Mesothelial cell of epicardium (in vitro differentiated cells): ENCODE measurements at regions not wholly inside any gene's neighbourhood (a gene's known extent, or its start where the extent isn't known, plus 50 kb on each side); places are given as distances from the start of the nearest gene placed in this dataset.

Source experiments
- DNase-seq, 2 experiments: peaks; one replicate each; pipeline ENCODE4 v3.0.0; 2021; ENCODE audit warnings: low spot score in 2 of 2; ENCODE audit not compliant: unreplicated experiment in 2 of 2
- H3K27ac Mint-ChIP-seq: 2 replicates; pipeline ENCODE4 v1.8.0; 2021; ENCODE audit warnings: mixed read lengths
- H3K27me3 Mint-ChIP-seq: 2 replicates; pipeline ENCODE4 v1.8.0; 2021; ENCODE audit warnings: low read depth, mixed read lengths
- H3K36me3 Mint-ChIP-seq: 2 replicates; pipeline ENCODE4 v1.8.0; 2021; ENCODE audit warnings: mixed read lengths
- H3K4me1 Mint-ChIP-seq: 2 replicates; pipeline ENCODE4 v1.8.0; 2021; ENCODE audit warnings: mixed read lengths
- H3K4me3 Mint-ChIP-seq: 2 replicates; pipeline ENCODE4 v1.8.0; 2021; ENCODE audit warnings: mild to moderate bottlenecking, moderate library complexity, mixed read lengths
- H3K9me3 Mint-ChIP-seq: 2 replicates; pipeline ENCODE4 v1.8.0; 2021; ENCODE audit warnings: mixed read lengths
- CTCF ChIP-seq: fragments of 200-600 bp; sonication (generic); IDR thresholded peaks from one replicate; pipeline ENCODE4 v1.5.0; 2021; ENCODE audit warnings: antibody characterized with exemption; ENCODE audit not compliant: unreplicated experiment

- Mint-ChIP-seq H3K4me1 (peaks cover 16% of the 10 kb centered on the region), H3K27ac (no peak overlapping the region), H3K27me3 (no peaks in the 10 kb centered on the region), H3K36me3 (no peaks in the 10 kb centered on the region), H3K9me3 (peaks cover 5% of the 10 kb centered on the region), H3K4me3 (no peak overlapping the region)
- TF ChIP-seq CTCF = peak; percentile 60
- peak in 1 of 2 experiments; percentile 49 for DNase-seq
Observed at GRCh38 chr19:27974082-27974513, 1238.9 kb downstream of the UQCRFS1 start.

DNA sequence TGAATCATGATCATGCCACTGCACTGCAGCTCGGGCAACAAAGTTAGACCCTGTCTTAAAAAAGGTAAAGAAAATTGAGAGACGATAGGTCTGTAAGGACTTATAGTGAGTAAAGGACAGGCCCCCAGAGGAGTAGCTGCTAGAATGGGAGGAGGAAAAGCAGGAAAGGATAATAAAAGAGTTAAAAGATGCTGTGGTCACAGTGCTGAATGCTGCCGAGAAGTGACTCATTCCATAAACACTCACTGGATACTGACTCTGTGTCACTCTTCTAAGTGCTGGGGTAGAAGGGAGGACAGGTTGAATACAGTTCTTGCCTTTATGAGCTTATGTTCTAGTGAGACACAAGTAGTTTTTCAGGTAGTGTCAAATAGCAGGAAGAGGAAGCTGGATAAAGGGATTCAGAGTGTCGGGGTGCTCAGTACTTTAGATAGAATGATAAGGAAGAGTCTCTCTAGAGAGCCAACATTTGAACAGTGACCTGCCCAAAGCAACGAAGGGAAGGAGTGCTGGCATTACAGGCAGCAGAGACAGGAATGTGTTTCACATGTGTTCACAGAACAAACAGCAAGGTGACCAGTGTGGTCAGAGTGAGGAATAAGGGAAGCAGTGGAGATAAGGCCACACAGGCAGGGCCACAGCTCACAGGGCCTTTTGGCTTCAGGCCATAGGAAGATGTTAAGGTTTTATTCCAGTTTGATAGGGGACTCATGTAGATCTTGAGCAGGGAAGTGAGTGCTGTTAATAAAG lies 1240.5 kb downstream of the UQCRFS1 start:
- H3K4me3 Mint-ChIP-seq = no peak overlapping the region

DNA sequence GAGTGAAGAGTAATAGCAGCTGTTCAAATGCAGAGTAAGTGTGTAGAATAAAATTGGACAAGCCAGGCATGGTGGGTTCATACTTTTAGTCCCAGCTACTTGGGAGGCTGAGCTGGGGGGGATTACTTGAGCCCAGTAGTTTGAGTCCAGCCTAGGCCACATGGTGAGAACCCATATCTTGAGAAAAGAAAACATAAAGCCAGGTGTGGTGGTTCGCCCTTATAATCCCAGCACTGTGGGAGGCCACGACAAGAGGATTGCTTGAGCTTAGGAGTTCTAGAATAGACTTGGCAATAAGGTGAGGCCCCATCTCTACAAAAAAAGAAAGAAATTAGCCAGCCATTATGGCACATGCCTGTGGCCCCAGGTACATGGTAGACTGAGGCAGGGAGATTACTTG lies 1241.1 kb downstream of the UQCRFS1 start:
- Mint-ChIP-seq H3K9me3 (no peaks in the 10 kb centered on the region), H3K27me3 (no peaks in the 10 kb centered on the region)

More for the DNA sequence above, 1240.5 kb downstream of the UQCRFS1 start:
- no peaks in the 10 kb centered on the region for H3K36me3 Mint-ChIP-seq
- no peaks in the 10 kb centered on the region for H3K27me3 Mint-ChIP-seq
- H3K27ac Mint-ChIP-seq = peak overlapping the region; percentile 3
- H3K4me1 Mint-ChIP-seq = peaks cover 16% of the 10 kb centered on the region
- H3K9me3 Mint-ChIP-seq = no peaks in the 10 kb centered on the region
- no peak for TF ChIP-seq CTCF
- no peak for DNase-seq

GRCh38 chr19:27971071-27971470 lies 1241.9 kb downstream of the UQCRFS1 start:
- H3K4me1 Mint-ChIP-seq = peaks cover 16% of the 10 kb centered on the region
- TF ChIP-seq CTCF = no peak
- no peak for DNase-seq
- H3K27me3 Mint-ChIP-seq = no peaks in the 10 kb centered on the region
- H3K9me3 Mint-ChIP-seq = no peaks in the 10 kb centered on the region
- no peaks in the 10 kb centered on the region for H3K36me3 Mint-ChIP-seq
- H3K4me3 Mint-ChIP-seq = no peak overlapping the region
- H3K27ac Mint-ChIP-seq = no peak overlapping the region

More for the DNA sequence above, 1241.1 kb downstream of the UQCRFS1 start:
- TF ChIP-seq CTCF = no peak
- no peak for DNase-seq
- H3K4me1 Mint-ChIP-seq = peaks cover 16% of the 10 kb centered on the region
- H3K36me3 Mint-ChIP-seq = no peaks in the 10 kb centered on the region
- H3K4me3 Mint-ChIP-seq = no peak overlapping the region
- no peak overlapping the region for H3K27ac Mint-ChIP-seq

GRCh38 chr19:27966390-27966816 lies 1246.5 kb downstream of the UQCRFS1 start:
- Mint-ChIP-seq H3K4me3 (no peak overlapping the region), H3K27ac (no peak overlapping the region), H3K9me3 (no peaks in the 10 kb centered on the region)

More at GRCh38 chr19:27966390-27966816, 1246.5 kb downstream of the UQCRFS1 start:
- peak; percentile 58 for TF ChIP-seq CTCF
- peaks cover 14% of the 10 kb centered on the region for H3K27me3 Mint-ChIP-seq
- H3K4me1 Mint-ChIP-seq = peaks cover 4% of the 10 kb centered on the region
- H3K36me3 Mint-ChIP-seq = no peaks in the 10 kb centered on the region
- no peak for DNase-seq
